HepG2 (cell line): ENCODE measurements at regions not wholly inside any gene's neighbourhood (a gene's known extent, or its start where the extent isn't known, plus 50 kb on each side); places are given as distances from the start of the nearest gene placed in this dataset.

ENCODE experiments used
- ATAC-seq: fragments of 200-7000 bp; cut with Tn5 transposase; 3 replicates; pipeline ENCODE4 v1.9.1; 2020; ENCODE audit warnings: mild to moderate bottlenecking, moderate library complexity
- BruUV-seq: library from RNA; stranded (reverse); fragments of 400-500 nt; replicated peaks from 2 replicates; lab custom pipeline; 2021; lab: Mats Ljungman, UMichigan
- CTCF ChIA-PET: fragments of 300-600 bp; formaldehyde crosslinking; extraction: SDS; loops from one replicate; lab custom pipeline; 2021; ENCODE audit warnings: low total read pairs, inconsistent platforms, low intra/inter-chr PET ratio; lab: Yijun Ruan, JAX
- POLR2A ChIA-PET: fragments of 350-600 bp; sonication (Branson Sonifier 250); formaldehyde crosslinking; loops from one replicate; lab custom pipeline; 2020; ENCODE audit warnings: antibody characterized with exemption, inconsistent platforms; lab: Yijun Ruan, JAX
- DNase-seq: peaks from one replicate; pipeline ENCODE4 v3.0.0-alpha.2; 2015; ENCODE audit warnings: low spot score
- FAIRE-seq: peaks from 3 replicates; lab custom pipeline; 2011; peaks lifted over from hg19 to GRCh38; lab: Jason Lieb, UNC
- H2AFZ ChIP-seq: one replicate; pipeline ENCODE4 v1.6.1; 2011; ENCODE audit warnings: low read length, inconsistent platforms
- H3K27ac ChIP-seq: fragments of 300-600 bp; 3 replicates; pipeline ENCODE4 v1.8.0; 2011; ENCODE audit warnings: mixed run types, mild to moderate bottlenecking, mixed read lengths, low read length, inconsistent platforms; ENCODE audit not compliant: insufficient read depth; ENCODE audit errors: extremely low read length
- H3K27me3 ChIP-seq, 2 experiments: fragments of 200-600 bp in 1 of 2; 2 replicates in 1 of 2; 3 replicates in 1 of 2; pipeline versions ENCODE4 v1.6.0 to v1.8.0; 2011; ENCODE audit warnings: low read length in 2 of 2, mild to moderate bottlenecking in 2 of 2, moderate library complexity in 2 of 2, inconsistent platforms in 1 of 2; ENCODE audit not compliant: insufficient read depth in 2 of 2, control insufficient read depth in 1 of 2
- H3K36me3 ChIP-seq, 2 experiments: fragments of 200-600 bp in 1 of 2; replicated peaks in 1 of 2; 2 replicates in 1 of 2; 3 replicates in 1 of 2; pipeline versions ENCODE4 v1.5.1 to v1.8.0; 2011; ENCODE audit warnings: low read length in 2 of 2, inconsistent platforms in 1 of 2; ENCODE audit not compliant: insufficient read depth in 2 of 2, control insufficient read depth in 1 of 2
- H3K4me1 ChIP-seq: 2 replicates; pipeline ENCODE4 v1.5.1; 2012; ENCODE audit warnings: low read length, inconsistent platforms; ENCODE audit not compliant: insufficient read depth
- H3K4me2 ChIP-seq: 2 replicates; pipeline ENCODE4 v1.6.0; 2011; ENCODE audit warnings: low read depth, low read length, inconsistent platforms
- H3K4me3 ChIP-seq, 3 experiments: fragments of 200-600 bp in 1 of 3; sonication (generic), shearing (Covaris generic) in 1 of 3; replicated peaks in 1 of 3; 2 replicates each; pipeline ENCODE4 v1.5.1; 2011 to 2016; ENCODE audit warnings: low read length in 3 of 3, inconsistent platforms in 2 of 3, low read depth in 2 of 3, mild to moderate bottlenecking in 2 of 3, control low read depth in 1 of 3, mixed read lengths in 1 of 3; ENCODE audit not compliant: insufficient read depth in 1 of 3
- H3K79me2 ChIP-seq: one replicate; pipeline ENCODE4 v1.6.1; 2011; ENCODE audit warnings: low read length, inconsistent platforms; ENCODE audit not compliant: insufficient read depth
- H3K9ac ChIP-seq: 2 replicates; pipeline ENCODE4 v1.6.0; 2011; ENCODE audit warnings: mild to moderate bottlenecking, low read depth, low read length, inconsistent platforms; ENCODE audit not compliant: insufficient read depth
- H3K9me3 ChIP-seq: 2 replicates; pipeline ENCODE4 v1.5.1; 2012; ENCODE audit warnings: mild to moderate bottlenecking, low read length
- H4K20me1 ChIP-seq: 2 replicates; pipeline ENCODE4 v1.6.0; 2011; ENCODE audit warnings: inconsistent platforms, mild to moderate bottlenecking, low read length, moderate library complexity; ENCODE audit not compliant: insufficient read depth
- ARHGAP35 ChIP-seq: sonication (generic); formaldehyde crosslinking; IDR thresholded peaks from 2 replicates; pipeline ENCODE4 v1.9.0; 2022; ENCODE audit warnings: mild to moderate bottlenecking, inconsistent platforms, moderate library complexity, missing genetic modification reagents, borderline replicate concordance
- ATF3 ChIP-seq: sonication (generic); formaldehyde crosslinking; IDR thresholded peaks from 2 replicates; pipeline ENCODE4 v1.4.0; 2020; ENCODE audit warnings: missing genetic modification reagents
- CBFB ChIP-seq: sonication (generic); formaldehyde crosslinking; IDR thresholded peaks from 2 replicates; pipeline ENCODE4 v1.4.0; 2020; ENCODE audit warnings: missing genetic modification reagents
- CREBL2 ChIP-seq: sonication (generic); formaldehyde crosslinking; IDR thresholded peaks from 2 replicates; pipeline ENCODE4 v1.8.1; 2023; ENCODE audit warnings: missing genetic modification reagents, mild to moderate bottlenecking, borderline replicate concordance
- DRAP1 ChIP-seq: IDR thresholded peaks from 2 replicates; pipeline ENCODE4 v1.6.1; 2016; ENCODE audit warnings: missing genetic modification reagents, missing compliant biosample characterization
- FOSL1 ChIP-seq: sonication (generic); formaldehyde crosslinking; IDR thresholded peaks from 2 replicates; pipeline ENCODE4 v1.9.0; 2021; ENCODE audit warnings: missing genetic modification reagents, borderline replicate concordance
- FOXM1 ChIP-seq: sonication (generic); formaldehyde crosslinking; IDR thresholded peaks from 2 replicates; pipeline ENCODE4 v1.5.0; 2020; ENCODE audit warnings: missing genetic modification reagents
- MAX ChIP-seq: IDR thresholded peaks from 2 replicates; pipeline ENCODE4 v1.6.1; 2012; ENCODE audit warnings: inconsistent platforms
- MYNN ChIP-seq: sonication (generic); formaldehyde crosslinking; IDR thresholded peaks from 2 replicates; pipeline ENCODE4 v1.4.0; 2020; ENCODE audit warnings: mild to moderate bottlenecking, low read depth, missing genetic modification reagents
- RBFOX2 ChIP-seq: fragments of 200-400 bp; formaldehyde crosslinking; IDR thresholded peaks from 2 replicates; pipeline ENCODE4 v1.6.1; 2017; ENCODE audit warnings: low read depth, mild to moderate bottlenecking, low read length
- SIX4 ChIP-seq: sonication (generic); formaldehyde crosslinking; IDR thresholded peaks from 2 replicates; pipeline ENCODE4 v1.4.0; 2020; ENCODE audit warnings: missing genetic modification reagents
- SRSF9 ChIP-seq: fragments of 200-400 bp; formaldehyde crosslinking; IDR thresholded peaks from 2 replicates; pipeline ENCODE4 v1.6.1; 2018; ENCODE audit warnings: borderline replicate concordance, mild to moderate bottlenecking, low read depth, low read length; ENCODE audit not compliant: insufficient read depth, poor library complexity, severe bottlenecking
- TBL1XR1 ChIP-seq: fragments of 150-350 bp; IDR thresholded peaks from 2 replicates; pipeline ENCODE4 v1.6.1; 2014; ENCODE audit warnings: borderline replicate concordance, low read length; ENCODE audit not compliant: partially characterized antibody
- ZKSCAN5 ChIP-seq: sonication (generic); formaldehyde crosslinking; IDR thresholded peaks from 2 replicates; pipeline ENCODE4 v1.5.1; 2020; ENCODE audit warnings: mild to moderate bottlenecking, missing genetic modification reagents
- ZNF275 ChIP-seq: sonication (generic); formaldehyde crosslinking; IDR thresholded peaks from 2 replicates; pipeline ENCODE4 v1.8.0; 2022; ENCODE audit warnings: missing genetic modification reagents, mild to moderate bottlenecking, inconsistent platforms, borderline replicate concordance
- ZNF276 ChIP-seq: sonication (generic); formaldehyde crosslinking; IDR thresholded peaks from 2 replicates; pipeline ENCODE4 v1.4.0; 2020; ENCODE audit warnings: mild to moderate bottlenecking, low read depth, missing genetic modification reagents
- ZNF337 ChIP-seq: sonication (generic); formaldehyde crosslinking; IDR thresholded peaks from 2 replicates; pipeline ENCODE4 v1.5.1; 2020; ENCODE audit warnings: missing genetic modification reagents, low read depth, mild to moderate bottlenecking, borderline replicate concordance
- ZNF629 ChIP-seq: sonication (generic); formaldehyde crosslinking; conservative IDR thresholded peaks from 2 replicates; pipeline ENCODE4 v1.5.0; 2020; ENCODE audit warnings: missing genetic modification reagents
- ZNF776 ChIP-seq: sonication (generic); formaldehyde crosslinking; IDR thresholded peaks from 2 replicates; pipeline ENCODE4 v1.4.0; 2020; ENCODE audit warnings: mild to moderate bottlenecking, missing genetic modification reagents
- WGBS: methylation state at CpG from one replicate; pipeline ENCODE4 v1.1.6; 2017; ENCODE audit warnings: low lambda C conversion rate; 5-methylcytosine and 5-hydroxymethylcytosine counted together
- in situ Hi-C: cut with HindIII; loops from 2 replicates; pipeline ENCODE4 v1.10.0; 2017; ENCODE audit warnings: low pct_unique_long_range_greater_than_20kb; ENCODE audit not compliant: extremely low pct_ligation_motif_present
- intact Hi-C: fragments of 100-400 bp; cut with micrococcal nuclease; formaldehyde crosslinking; loops from one replicate; pipeline ENCODE4 v1.10.0; 2022; ENCODE audit not compliant: unreplicated experiment

GRCh38 chr1:57712846-57713245 lies 289.0 kb upstream of the DAB1 start:
- H3K4me3 ChIP-seq = no peak overlapping the region
- H3K27ac ChIP-seq = no peak overlapping the region
- intact Hi-C loops = no loop called here
- no peak for DNase-seq
- no TSS peak for BruUV-seq
- H4K20me1 ChIP-seq = no peaks in the 10 kb centered on the region
- POLR2A ChIA-PET = no interaction called here
- no peaks in the 10 kb centered on the region for H3K27me3 ChIP-seq
- TF ChIP-seq ZKSCAN5 = no peak
- no peak for TF ChIP-seq ZNF629 (CRISPR knock-in tag)
- TF ChIP-seq RBFOX2 = no peak
- no peak for TF ChIP-seq CREBL2 (CRISPR knock-in tag)
- TF ChIP-seq FOXM1 (CRISPR knock-in tag) = no peak
- TF ChIP-seq FOSL1 (CRISPR knock-in tag) = no peak
- TF ChIP-seq TBL1XR1 = no peak
- TF ChIP-seq SIX4 (CRISPR knock-in tag) = no peak
- no peak for TF ChIP-seq ZNF337 (CRISPR knock-in tag)
- TF ChIP-seq MYNN = no peak
- TF ChIP-seq DRAP1 (CRISPR knock-in tag) = no peak
- TF ChIP-seq SRSF9 = no peak
- TF ChIP-seq ATF3 (CRISPR knock-in tag) = no peak
- TF ChIP-seq ZNF276 = no peak
- no peak for TF ChIP-seq ZNF776 (CRISPR knock-in tag)
- TF ChIP-seq CBFB (CRISPR knock-in tag) = no peak
- no peak for TF ChIP-seq ARHGAP35 (CRISPR knock-in tag)
- TF ChIP-seq ZNF275 = no peak
- TF ChIP-seq MAX = no peak
- no peak for FAIRE-seq
- H3K36me3 ChIP-seq = no peaks in the 10 kb centered on the region
- H3K4me2 ChIP-seq = no peak overlapping the region
- H3K79me2 ChIP-seq = no peaks in the 10 kb centered on the region
- CTCF ChIA-PET = no interaction called here
- WGBS = 0% methylated on average over 2 of the region's 2 CpGs
- H2AFZ ChIP-seq = no peak overlapping the region
- H3K9ac ChIP-seq = no peak overlapping the region
- H3K9me3 ChIP-seq = no peaks in the 10 kb centered on the region
- H3K4me1 ChIP-seq = no peaks in the 10 kb centered on the region
- in situ Hi-C loops = no loop called here
- no peak for ATAC-seq
